Astrocyte (in vitro differentiated cells and primary cell): ENCODE measurements at regions not wholly inside any gene's neighbourhood (a gene's known extent, or its start where the extent isn't known, plus 50 kb on each side); places are given as distances from the start of the nearest gene placed in this dataset.

Source experiments
- DNase-seq: peaks from one replicate; pipeline ENCODE4 v3.0.0-alpha.2; 2010; ENCODE audit warnings: low read depth
- FAIRE-seq: peaks from 2 replicates; lab custom pipeline; 2011; peaks lifted over from hg19 to GRCh38; lab: Jason Lieb, UNC
- H2AFZ ChIP-seq: 2 replicates; pipeline ENCODE4 v1.6.0; 2012; ENCODE audit warnings: low read depth, low read length, inconsistent platforms
- H3K27ac ChIP-seq: 2 replicates; pipeline ENCODE4 v1.5.1; 2011; ENCODE audit warnings: low read depth, low read length, inconsistent platforms
- H3K27me3 ChIP-seq: 2 replicates; pipeline ENCODE4 v1.6.0; 2011; ENCODE audit warnings: low read length, inconsistent platforms; ENCODE audit not compliant: insufficient read depth
- H3K36me3 ChIP-seq: 2 replicates; pipeline ENCODE4 v1.5.1; 2011; ENCODE audit warnings: low read length, inconsistent platforms; ENCODE audit not compliant: insufficient read depth
- H3K4me1 ChIP-seq: 2 replicates; pipeline ENCODE4 v1.5.1; 2011; ENCODE audit warnings: low read length, inconsistent platforms; ENCODE audit not compliant: insufficient read depth
- H3K4me2 ChIP-seq: 2 replicates; pipeline ENCODE4 v1.6.0; 2012; ENCODE audit warnings: low read length, inconsistent platforms
- H3K4me3 ChIP-seq: 2 replicates; pipeline ENCODE4 v1.5.1; 2011; ENCODE audit warnings: low read depth, mild to moderate bottlenecking, low read length, inconsistent platforms; ENCODE audit not compliant: insufficient read depth
- H3K79me2 ChIP-seq: 2 replicates; pipeline ENCODE4 v1.6.0; 2012; ENCODE audit warnings: mild to moderate bottlenecking, low read length, inconsistent platforms; ENCODE audit not compliant: insufficient read depth
- H3K9ac ChIP-seq: 2 replicates; pipeline ENCODE4 v1.6.0; 2012; ENCODE audit warnings: mild to moderate bottlenecking, low read length, inconsistent platforms
- H3K9me3 ChIP-seq: 2 replicates; pipeline ENCODE4 v1.5.1; 2012; ENCODE audit warnings: low read depth, mild to moderate bottlenecking, low read length, inconsistent platforms; ENCODE audit not compliant: insufficient read depth
- H4K20me1 ChIP-seq: 2 replicates; pipeline ENCODE4 v1.6.0; 2012; ENCODE audit warnings: low read length, inconsistent platforms; ENCODE audit not compliant: insufficient read depth
- H3K27ac Mint-ChIP-seq: one replicate; pipeline ENCODE4 v1.8.0; 2021; ENCODE audit warnings: mild to moderate bottlenecking, mixed read lengths; ENCODE audit not compliant: unreplicated experiment
- H3K27me3 Mint-ChIP-seq: one replicate; pipeline ENCODE4 v1.8.0; 2021; ENCODE audit warnings: low read depth, mixed read lengths; ENCODE audit not compliant: unreplicated experiment
- H3K36me3 Mint-ChIP-seq: one replicate; pipeline ENCODE4 v1.8.0; 2021; ENCODE audit warnings: low read depth, mixed read lengths; ENCODE audit not compliant: unreplicated experiment
- H3K4me1 Mint-ChIP-seq: one replicate; pipeline ENCODE4 v1.8.0; 2021; ENCODE audit warnings: low read depth, mixed read lengths; ENCODE audit not compliant: unreplicated experiment
- H3K4me3 Mint-ChIP-seq: one replicate; pipeline ENCODE4 v1.8.0; 2021; ENCODE audit warnings: mild to moderate bottlenecking, moderate library complexity, mixed read lengths; ENCODE audit not compliant: unreplicated experiment
- H3K9me3 Mint-ChIP-seq: one replicate; pipeline ENCODE4 v1.8.0; 2021; ENCODE audit warnings: mild to moderate bottlenecking, mixed read lengths; ENCODE audit not compliant: unreplicated experiment
- CTCF ChIP-seq: IDR thresholded peaks from 2 replicates; pipeline ENCODE4 v1.5.1; 2011; ENCODE audit warnings: low read depth, mild to moderate bottlenecking, inconsistent platforms, low read length, moderate library complexity; ENCODE audit not compliant: insufficient read depth
- EZH2 ChIP-seq: IDR thresholded peaks from 2 replicates; pipeline ENCODE4 v1.6.1; 2012; ENCODE audit warnings: mild to moderate bottlenecking, low read length, inconsistent platforms; ENCODE audit not compliant: insufficient read depth

DNA sequence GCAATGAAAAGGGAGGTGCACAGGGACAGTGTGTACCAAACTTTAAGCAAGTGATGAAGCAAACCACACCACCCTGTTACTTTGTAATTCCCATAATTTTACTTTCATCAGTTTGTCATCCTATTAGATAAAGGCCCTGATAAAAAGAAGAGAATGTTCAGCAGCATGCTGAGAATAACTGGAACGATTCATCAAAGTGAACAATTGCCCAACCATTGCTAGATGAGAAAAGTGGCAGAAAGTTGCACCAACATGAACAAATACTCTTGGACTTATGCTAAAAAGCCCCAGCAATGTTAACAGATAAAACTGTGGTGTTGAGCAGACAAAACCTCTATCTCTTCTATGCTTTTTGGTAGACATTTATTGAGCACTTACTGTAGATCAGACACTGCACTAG lies 75.5 kb upstream of the PCGF5 start:
- H3K9ac ChIP-seq = no peak overlapping the region
- H3K79me2 ChIP-seq = no peaks in the 10 kb centered on the region
- peaks cover 2% of the 10 kb centered on the region for H3K9me3 Mint-ChIP-seq
- H3K4me1 Mint-ChIP-seq = peaks cover 3% of the 10 kb centered on the region
- H3K27me3 ChIP-seq = no peaks in the 10 kb centered on the region
- H3K27me3 Mint-ChIP-seq = peaks cover 3% of the 10 kb centered on the region
- H3K27ac Mint-ChIP-seq = no peak overlapping the region
- no peak overlapping the region for H3K4me2 ChIP-seq
- no peak for TF ChIP-seq EZH2
- TF ChIP-seq CTCF = no peak
- H3K4me3 Mint-ChIP-seq = no peak overlapping the region
- H3K9me3 ChIP-seq = no peaks in the 10 kb centered on the region
- FAIRE-seq (peak; percentile 47), DNase-seq (no peak)
- H3K4me1 ChIP-seq = no peaks in the 10 kb centered on the region
- H2AFZ ChIP-seq = no peak overlapping the region
- H4K20me1 ChIP-seq = no peaks in the 10 kb centered on the region
- no peaks in the 10 kb centered on the region for H3K36me3 ChIP-seq
- H3K36me3 Mint-ChIP-seq = no peaks in the 10 kb centered on the region
- no peak overlapping the region for H3K4me3 ChIP-seq
- H3K27ac ChIP-seq = no peak overlapping the region

- no peak overlapping the region for H3K27ac ChIP-seq
- no peak overlapping the region for H3K27ac Mint-ChIP-seq
- H3K36me3 Mint-ChIP-seq = no peaks in the 10 kb centered on the region
Measured at GRCh38 chr10:91146146-91146545, 74.3 kb upstream of the PCGF5 start.

More at GRCh38 chr10:91146146-91146545, 74.3 kb upstream of the PCGF5 start:
- Mint-ChIP-seq H3K4me3 (no peak overlapping the region), H3K4me1 (peaks cover 3% of the 10 kb centered on the region), H3K9me3 (peaks cover 2% of the 10 kb centered on the region), H3K27me3 (peaks cover 3% of the 10 kb centered on the region)
- no peak overlapping the region for H3K4me2 ChIP-seq
- H3K4me3 ChIP-seq = no peak overlapping the region
- TF ChIP-seq EZH2 (no peak), CTCF (no peak)
- H3K9me3 ChIP-seq = no peaks in the 10 kb centered on the region
- no peaks in the 10 kb centered on the region for H4K20me1 ChIP-seq
- H3K4me1 ChIP-seq = no peaks in the 10 kb centered on the region
- no peaks in the 10 kb centered on the region for H3K36me3 ChIP-seq
- H2AFZ ChIP-seq = no peak overlapping the region
- H3K9ac ChIP-seq = no peak overlapping the region
- no peaks in the 10 kb centered on the region for H3K27me3 ChIP-seq
- H3K79me2 ChIP-seq = no peaks in the 10 kb centered on the region
- DNase-seq (no peak), FAIRE-seq (no peak)
